ENCODE measurements at regions not wholly inside any gene's neighbourhood (a gene's known extent, or its start where the extent isn't known, plus 50 kb on each side); places are given as distances from the start of the nearest gene placed in this dataset.

DNA sequence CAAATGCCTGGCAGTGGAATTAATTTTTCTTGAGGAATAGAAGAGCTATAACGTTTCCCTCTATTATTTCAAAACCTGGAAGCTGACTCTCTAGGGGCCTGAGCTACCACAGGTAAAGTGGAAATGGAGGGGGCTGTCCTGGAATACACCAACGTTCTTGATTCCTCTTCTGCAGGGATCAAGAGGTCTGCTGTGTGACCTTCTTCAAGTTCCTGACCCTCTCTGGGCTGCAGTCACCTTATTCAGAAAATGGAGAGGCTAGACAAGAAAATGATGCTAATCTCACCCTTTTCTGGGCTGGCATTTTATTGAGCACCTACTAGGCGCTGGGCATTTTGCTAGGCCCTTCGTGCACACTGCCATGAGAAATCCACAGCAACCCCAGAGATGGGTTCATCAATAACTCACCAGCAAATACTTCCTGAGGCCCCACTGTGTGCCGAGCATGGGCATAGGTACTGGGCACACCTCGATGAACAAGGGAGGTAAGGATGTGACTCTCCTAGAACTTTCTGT lies 55.2 kb upstream of the DLK1 start:
- Histone ChIP-seq H3K36me3 (ENCODE audit: insufficient read depth) (no peaks in the 10 kb centered on the region), H3K27me3 (ENCODE audit: insufficient read depth, low read depth) (peaks cover 82% of the 10 kb centered on the region), H3K79me2 (ENCODE audit: insufficient read depth, low read depth) (no peaks in the 10 kb centered on the region), H3K9ac (no peak overlapping the region), H3K4me2 (no peak overlapping the region), H2AFZ (ENCODE audit: low read depth) (no peak overlapping the region), H3K4me3 (IDR thresholded peaks at IDR 0.05; ENCODE audit: insufficient read depth, low read depth, low read length) (no peak overlapping the region), H4K20me1 (ENCODE audit: insufficient read depth) (no peaks in the 10 kb centered on the region), H3K27ac (no peak overlapping the region), H3K4me1 (ENCODE audit: low read depth, poor library complexity, severe bottlenecking) (no peaks in the 10 kb centered on the region)
- TF ChIP-seq, protein P1, sequence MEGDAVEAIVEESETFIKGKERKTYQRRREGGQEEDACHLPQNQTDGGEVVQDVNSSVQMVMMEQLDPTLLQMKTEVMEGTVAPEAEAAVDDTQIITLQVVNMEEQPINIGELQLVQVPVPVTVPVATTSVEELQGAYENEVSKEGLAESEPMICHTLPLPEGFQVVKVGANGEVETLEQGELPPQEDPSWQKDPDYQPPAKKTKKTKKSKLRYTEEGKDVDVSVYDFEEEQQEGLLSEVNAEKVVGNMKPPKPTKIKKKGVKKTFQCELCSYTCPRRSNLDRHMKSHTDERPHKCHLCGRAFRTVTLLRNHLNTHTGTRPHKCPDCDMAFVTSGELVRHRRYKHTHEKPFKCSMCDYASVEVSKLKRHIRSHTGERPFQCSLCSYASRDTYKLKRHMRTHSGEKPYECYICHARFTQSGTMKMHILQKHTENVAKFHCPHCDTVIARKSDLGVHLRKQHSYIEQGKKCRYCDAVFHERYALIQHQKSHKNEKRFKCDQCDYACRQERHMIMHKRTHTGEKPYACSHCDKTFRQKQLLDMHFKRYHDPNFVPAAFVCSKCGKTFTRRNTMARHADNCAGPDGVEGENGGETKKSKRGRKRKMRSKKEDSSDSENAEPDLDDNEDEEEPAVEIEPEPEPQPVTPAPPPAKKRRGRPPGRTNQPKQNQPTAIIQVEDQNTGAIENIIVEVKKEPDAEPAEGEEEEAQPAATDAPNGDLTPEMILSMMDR (conservative IDR thresholded peaks at IDR 0.05; ENCODE audit: low read depth, low read length) = no peak

DNA sequence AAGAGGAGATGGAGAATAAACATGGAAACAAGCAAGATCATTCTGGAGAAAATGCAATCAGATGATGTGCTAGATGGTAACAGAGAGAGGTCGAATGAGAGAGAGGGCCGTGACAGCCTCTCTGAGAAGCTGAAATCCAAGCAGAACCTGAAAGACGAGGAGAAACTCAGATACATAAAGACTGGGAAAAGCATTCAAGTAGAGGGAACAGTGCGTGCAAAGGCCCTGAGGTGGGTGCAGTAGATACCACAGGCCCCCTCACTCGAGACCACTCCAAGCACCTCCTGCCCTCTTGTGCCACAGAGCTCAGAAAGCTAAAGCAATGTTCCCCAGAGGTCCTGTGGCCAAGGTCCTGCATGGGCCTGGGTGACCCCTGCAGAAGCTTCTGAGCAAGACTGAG lies 54.8 kb upstream of the DLK1 start:
- TF ChIP-seq, protein P1 (conservative IDR thresholded peaks at IDR 0.05; ENCODE audit: low read depth, low read length) = no peak
- Histone ChIP-seq H3K9ac (no peak overlapping the region), H4K20me1 (ENCODE audit: insufficient read depth) (no peaks in the 10 kb centered on the region), H3K4me1 (ENCODE audit: low read depth, poor library complexity, severe bottlenecking) (no peaks in the 10 kb centered on the region), H3K4me3 (IDR thresholded peaks at IDR 0.05; ENCODE audit: insufficient read depth, low read depth, low read length) (no peak overlapping the region), H3K36me3 (ENCODE audit: insufficient read depth) (no peaks in the 10 kb centered on the region), H3K27ac (no peak overlapping the region), H3K79me2 (ENCODE audit: insufficient read depth, low read depth) (no peaks in the 10 kb centered on the region), H2AFZ (ENCODE audit: low read depth) (no peak overlapping the region), H3K4me2 (no peak overlapping the region), H3K27me3 (ENCODE audit: insufficient read depth, low read depth) (peaks cover 82% of the 10 kb centered on the region)

DNA sequence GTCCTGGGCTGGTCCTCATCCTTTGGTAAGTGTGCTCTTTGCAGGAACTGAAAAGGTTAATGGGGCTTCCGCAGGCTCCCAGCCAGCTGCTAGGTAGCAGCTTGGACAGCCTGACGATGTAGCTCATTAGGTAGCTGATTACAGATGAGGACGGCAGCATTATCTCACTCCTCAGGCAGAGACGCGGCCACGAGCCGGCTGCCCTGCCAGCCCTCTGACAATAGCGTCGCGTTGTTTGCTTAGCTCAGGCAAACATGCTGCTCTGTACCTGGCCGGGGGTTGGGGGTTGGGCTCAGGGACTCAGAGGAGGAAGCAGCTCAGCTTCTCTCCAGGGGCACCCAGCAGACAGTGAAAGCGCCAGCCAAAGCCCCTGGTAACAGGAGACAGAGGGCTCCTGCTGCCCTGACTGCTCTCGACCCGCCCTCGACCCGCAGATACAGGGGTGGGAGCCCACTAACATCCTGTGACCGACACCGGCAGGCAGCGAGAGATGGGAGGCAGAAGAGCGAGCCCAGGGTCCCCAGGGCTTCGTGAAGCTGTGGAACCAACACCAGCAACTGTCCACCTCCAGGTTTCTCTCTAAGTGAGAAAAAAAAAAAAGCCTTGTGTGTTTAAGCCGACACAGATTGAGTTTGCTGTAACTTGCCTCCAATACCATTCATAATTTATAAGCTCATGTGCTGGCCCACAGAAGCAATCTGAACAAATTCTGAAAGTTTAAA lies 53.4 kb upstream of the DLK1 start:
- Histone ChIP-seq H3K36me3 (ENCODE audit: insufficient read depth) (no peaks in the 10 kb centered on the region), H3K27ac (no peak overlapping the region), H2AFZ (ENCODE audit: low read depth) (no peak overlapping the region), H4K20me1 (ENCODE audit: insufficient read depth) (no peaks in the 10 kb centered on the region), H3K4me3 (IDR thresholded peaks at IDR 0.05; ENCODE audit: insufficient read depth, low read depth, low read length) (no peak overlapping the region), H3K4me2 (no peak overlapping the region), H3K79me2 (ENCODE audit: insufficient read depth, low read depth) (no peaks in the 10 kb centered on the region), H3K9ac (no peak overlapping the region), H3K27me3 (ENCODE audit: insufficient read depth, low read depth) (peaks cover 81% of the 10 kb centered on the region), H3K4me1 (ENCODE audit: low read depth, poor library complexity, severe bottlenecking) (no peaks in the 10 kb centered on the region)
- TF ChIP-seq, protein P1 (conservative IDR thresholded peaks at IDR 0.05; ENCODE audit: low read depth, low read length) = no peak

DNA sequence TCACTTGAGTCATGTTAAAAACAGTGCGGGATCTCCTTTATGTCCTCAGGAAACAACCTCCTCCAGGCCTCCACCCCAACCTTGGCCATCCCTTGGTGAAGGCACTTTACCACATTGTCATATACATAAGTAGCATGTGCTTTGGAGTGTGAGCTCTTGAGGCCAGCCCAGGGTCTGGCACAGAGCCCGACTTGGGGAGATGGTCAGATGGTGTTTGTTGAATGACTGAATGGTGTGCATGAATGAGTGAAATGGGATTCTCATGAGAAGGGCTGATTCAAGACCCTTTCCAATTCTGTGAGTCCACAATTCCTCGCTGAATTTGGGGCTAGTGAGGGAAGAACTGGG lies 52.9 kb upstream of the DLK1 start:
- no peak overlapping the region for H3K27ac ChIP-seq
- H3K79me2 ChIP-seq (ENCODE audit: insufficient read depth, low read depth) = no peaks in the 10 kb centered on the region
- TF ChIP-seq, protein P1 (conservative IDR thresholded peaks at IDR 0.05; ENCODE audit: low read depth, low read length) = no peak
- no peak overlapping the region for H3K4me3 ChIP-seq (IDR thresholded peaks at IDR 0.05; ENCODE audit: insufficient read depth, low read depth, low read length)
- H3K4me2 ChIP-seq = no peak overlapping the region
- H3K4me1 ChIP-seq (ENCODE audit: low read depth, poor library complexity, severe bottlenecking) = no peaks in the 10 kb centered on the region
- no peak overlapping the region for H2AFZ ChIP-seq (ENCODE audit: low read depth)
- no peaks in the 10 kb centered on the region for H3K36me3 ChIP-seq (ENCODE audit: insufficient read depth)
- H3K27me3 ChIP-seq (ENCODE audit: insufficient read depth, low read depth) = peaks cover 78% of the 10 kb centered on the region
- no peaks in the 10 kb centered on the region for H4K20me1 ChIP-seq (ENCODE audit: insufficient read depth)
- H3K9ac ChIP-seq = no peak overlapping the region
